ENCODE measurements at regions not wholly inside any gene's neighbourhood (a gene's known extent, or its start where the extent isn't known, plus 50 kb on each side); places are given as distances from the start of the nearest gene placed in this dataset.

GRCh38 chr2:30351949-30352348 is 95.1 kb upstream of the LCLAT1 start:
- Histone ChIP-seq H2AFZ (ENCODE audit: low read depth, low read length) (no peak overlapping the region), H3K9me3 (ENCODE audit: low read length) (no peaks in the 10 kb centered on the region), H3F3A (ENCODE audit: insufficient read depth, low read length, poor library complexity, severe bottlenecking) (no peaks in the 10 kb centered on the region), H3K27me3 (ENCODE audit: insufficient read depth, low read depth, low read length) (no peaks in the 10 kb centered on the region), H3K4me3 (ENCODE audit: low read length) (no peak overlapping the region), H3K9me2 (ENCODE audit: insufficient read depth, low read length) (no peaks in the 10 kb centered on the region), H4K20me1 (ENCODE audit: insufficient read depth) (no peaks in the 10 kb centered on the region), H3K27ac (ENCODE audit: low read length) (no peak overlapping the region), H3K9ac (ENCODE audit: low read length) (no peak overlapping the region), H3K79me2 (replicated peaks; ENCODE audit: insufficient read depth, low read length) (no peaks in the 10 kb centered on the region), H3K36me3 (ENCODE audit: insufficient read depth, low read length) (no peaks in the 10 kb centered on the region), H3K4me2 (ENCODE audit: low read length) (no peak overlapping the region)
- no peak for TF ChIP-seq POLR2AphosphoS5 (IDR thresholded peaks at IDR 0.05)

GRCh38 chr2:30354150-30354549 is 92.9 kb upstream of the LCLAT1 start:
- Histone ChIP-seq H3K9ac (ENCODE audit: low read length) (no peak overlapping the region), H4K20me1 (ENCODE audit: insufficient read depth) (no peaks in the 10 kb centered on the region), H3K9me2 (ENCODE audit: insufficient read depth, low read length) (no peaks in the 10 kb centered on the region), H3K27ac (ENCODE audit: low read length) (no peak overlapping the region), H3K4me2 (ENCODE audit: low read length) (no peak overlapping the region), H3K36me3 (ENCODE audit: insufficient read depth, low read length) (no peaks in the 10 kb centered on the region), H3K9me3 (ENCODE audit: low read length) (no peaks in the 10 kb centered on the region), H3K79me2 (replicated peaks; ENCODE audit: insufficient read depth, low read length) (no peaks in the 10 kb centered on the region), H3K27me3 (ENCODE audit: insufficient read depth, low read depth, low read length) (no peaks in the 10 kb centered on the region), H3F3A (ENCODE audit: insufficient read depth, low read length, poor library complexity, severe bottlenecking) (no peaks in the 10 kb centered on the region), H2AFZ (ENCODE audit: low read depth, low read length) (no peak overlapping the region), H3K4me3 (ENCODE audit: low read length) (no peak overlapping the region)
- TF ChIP-seq MXI1 (conservative IDR thresholded peaks at IDR 0.05; ENCODE audit: poor library complexity, severe bottlenecking) (no peak), REST (IDR thresholded peaks at IDR 0.05; ENCODE audit: borderline replicate concordance) (no peak), POLR2AphosphoS5 (IDR thresholded peaks at IDR 0.05) (no peak)

- no peak overlapping the region for H2AFZ ChIP-seq (ENCODE audit: low read depth, low read length)
- H3K4me3 ChIP-seq (ENCODE audit: low read length) = no peak overlapping the region
- no peaks in the 10 kb centered on the region for H3K79me2 ChIP-seq (replicated peaks; ENCODE audit: insufficient read depth, low read length)
- no peak overlapping the region for H3K4me2 ChIP-seq (ENCODE audit: low read length)
- H3K9me3 ChIP-seq (ENCODE audit: low read length) = no peaks in the 10 kb centered on the region
- no peaks in the 10 kb centered on the region for H3K36me3 ChIP-seq (ENCODE audit: insufficient read depth, low read length)
- no peaks in the 10 kb centered on the region for H3K27me3 ChIP-seq (ENCODE audit: insufficient read depth, low read depth, low read length)
- H3K27ac ChIP-seq (ENCODE audit: low read length) = no peak overlapping the region
- no peak overlapping the region for H3K9ac ChIP-seq (ENCODE audit: low read length)
- H4K20me1 ChIP-seq (ENCODE audit: insufficient read depth) = no peaks in the 10 kb centered on the region
- no peaks in the 10 kb centered on the region for H3K9me2 ChIP-seq (ENCODE audit: insufficient read depth, low read length)
- TF ChIP-seq MXI1 (conservative IDR thresholded peaks at IDR 0.05; ENCODE audit: poor library complexity, severe bottlenecking) (no peak), EP300 (conservative IDR thresholded peaks at IDR 0.05; ENCODE audit: poor library complexity, severe bottlenecking) (no peak), RAD21 (conservative IDR thresholded peaks at IDR 0.05) (no peak), TAF1 (IDR thresholded peaks at IDR 0.05; ENCODE audit: low read depth) (no peak), POLR2AphosphoS5 (IDR thresholded peaks at IDR 0.05) (no peak), EZH2 (IDR thresholded peaks at IDR 0.05; ENCODE audit: borderline replicate concordance, insufficient read depth, low read length, poor library complexity, severe bottlenecking) (no peak), SMC3 (conservative IDR thresholded peaks at IDR 0.05; ENCODE audit: poor library complexity) (no peak), CTCF (IDR thresholded peaks at IDR 0.05; ENCODE audit: poor library complexity, severe bottlenecking) (no peak), REST (IDR thresholded peaks at IDR 0.05; ENCODE audit: borderline replicate concordance) (no peak)
- H3F3A ChIP-seq (ENCODE audit: insufficient read depth, low read length, poor library complexity, severe bottlenecking) = no peaks in the 10 kb centered on the region
Observed at GRCh38 chr2:30354621-30355020, 92.4 kb upstream of the LCLAT1 start.
